Fibroblast of lung (primary cell): ENCODE measurements at regions not wholly inside any gene's neighbourhood (a gene's known extent, or its start where the extent isn't known, plus 50 kb on each side); places are given as distances from the start of the nearest gene placed in this dataset.

Experiments
- CTCF ChIP-seq, 2 donors: IDR thresholded peaks in 1 of 2; conservative IDR thresholded peaks in 1 of 2; 1 replicate in 1 of 2; 2 replicates in 1 of 2; pipeline ENCODE4 v1.5.1; 2011 to 2012; ENCODE audit warnings: low read length in 2 of 2, control low read depth in 1 of 2, inconsistent platforms in 1 of 2, low read depth in 1 of 2, mild to moderate bottlenecking in 1 of 2
- EZH2 ChIP-seq: IDR thresholded peaks from 2 replicates; pipeline ENCODE4 v1.5.1; 2012; ENCODE audit warnings: low read length, control low read depth, mild to moderate bottlenecking; ENCODE audit errors: missing control alignments

GRCh38 chr5:164058621-164059020 is 553.2 kb downstream of the MAT2B start:
- TF ChIP-seq EZH2 (no peak), CTCF (conservative IDR thresholded peaks at IDR 0.05 in 1 of 2, IDR thresholded peaks at IDR 0.05 in 1 of 2; ENCODE audit: low read depth in 1 of 2, low read length in 2 of 2) (no peak)
